ENCODE measurements at regions not wholly inside any gene's neighbourhood (a gene's known extent, or its start where the extent isn't known, plus 50 kb on each side); places are given as distances from the start of the nearest gene placed in this dataset.

DNA sequence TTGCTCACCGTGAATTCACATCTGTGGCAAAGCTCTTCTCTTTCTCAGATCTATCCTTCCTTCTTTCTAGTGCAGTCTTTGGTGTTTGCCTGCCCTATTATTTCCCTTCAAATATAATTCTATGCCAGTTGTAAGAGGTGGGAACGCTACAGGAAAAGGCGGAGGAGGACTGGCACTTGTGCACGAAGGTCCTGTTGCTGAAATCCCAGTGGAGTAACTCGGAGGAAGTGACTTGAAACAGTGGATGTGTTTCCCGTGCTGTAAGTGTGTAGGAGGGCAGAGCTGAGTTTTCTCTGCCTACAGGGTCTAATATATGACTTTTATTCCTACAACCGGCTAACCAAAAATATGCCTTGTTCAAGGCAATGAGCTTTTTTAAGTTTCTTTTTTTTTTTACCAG lies 754.8 kb downstream of the QKI start:
- H4K20me1 ChIP-seq (ENCODE audit: insufficient read depth): no peaks in the 10 kb centered on the region
- intact Hi-C loops (cut with micrococcal nuclease): no loop called here
- H3K4me2 ChIP-seq (ENCODE audit: low read length): no peak overlapping the region
- ATAC-seq (no peak), DNase-seq (ENCODE audit: low read depth, low spot score) (no peak)
- no peak overlapping the region for H3K9ac ChIP-seq (ENCODE audit: low read length)
- no peak overlapping the region for H3K4me3 ChIP-seq (replicated peaks in 1 of 2; ENCODE audit: low read depth in 1 of 2, low read length in 2 of 2)
- no peaks in the 10 kb centered on the region for H3K79me2 ChIP-seq (ENCODE audit: insufficient read depth, low read length)
- ChIA-PET CTCF (interaction anchor here (0.6 kb wide), 1 partner anchor 28 kb away, joined by 3 read pairs; no protein-coding TSS in a partner anchor), POLR2A (no interaction called here), RAD21 (ENCODE audit: low non-redundant PET in 1 of 2, low total read pairs in 2 of 2, uncharacterized antibody in 2 of 2, unreplicated experiment in 2 of 2) (no interaction called here)
- H3K27ac ChIP-seq (ENCODE audit: low read depth, low read length): no peak overlapping the region
- H3K9me2 ChIP-seq (ENCODE audit: insufficient read depth): no peaks in the 10 kb centered on the region
- no TSS peak for BruUV-seq (replicated peaks)
- H3K9me3 ChIP-seq (ENCODE audit: control insufficient read depth in 1 of 2, insufficient read depth in 1 of 2, low read depth in 1 of 2, low read length in 2 of 2): peaks cover 0 to 5% of the 10 kb centered on the region in 2 experiments; a peak in 2 of 4 replicates
- no peaks in the 10 kb centered on the region for H3K36me3 ChIP-seq (ENCODE audit: control insufficient read depth in 1 of 2, insufficient read depth in 2 of 2, low read length in 2 of 2)
- no peaks in the 10 kb centered on the region for H3K4me1 ChIP-seq (ENCODE audit: control insufficient read depth in 1 of 2, insufficient read depth in 2 of 2, low read length in 2 of 2)
- H3K27me3 ChIP-seq (ENCODE audit: insufficient read depth, low read length): no peaks in the 10 kb centered on the region
- TF ChIP-seq TCF7L2 (IDR thresholded peaks at IDR 0.05; ENCODE audit: borderline replicate concordance, extremely low read depth, insufficient read depth, insufficient read length): no peak
- TF ChIP-seq SIN3A (IDR thresholded peaks at IDR 0.05; ENCODE audit: low read depth): no peak
- H2AFZ ChIP-seq (ENCODE audit: low read depth, low read length, poor library complexity, severe bottlenecking): no peak overlapping the region

DNA sequence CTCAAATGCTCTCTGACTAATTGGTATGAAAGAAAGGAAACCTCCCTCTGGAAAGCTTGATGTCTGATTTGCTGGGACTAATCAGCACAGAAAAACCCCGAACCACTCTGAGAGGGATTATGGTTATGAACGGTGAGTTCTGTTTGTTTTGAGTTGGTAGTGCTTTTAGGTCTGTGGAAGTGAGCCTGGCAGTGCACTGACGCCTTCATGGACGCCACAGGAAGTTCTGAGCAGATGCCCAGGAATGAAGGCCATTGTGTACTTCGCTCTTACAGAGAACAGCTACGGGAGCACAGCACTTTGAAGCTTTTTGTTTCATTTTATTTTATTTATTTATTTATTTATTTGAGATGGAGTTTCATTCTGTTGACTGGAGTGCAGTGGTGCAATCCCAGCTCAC lies 754.1 kb downstream of the QKI start:
- intact Hi-C loops (cut with micrococcal nuclease): no loop called here
- TF ChIP-seq RAD21 (IDR thresholded peaks at IDR 0.05; ENCODE audit: low read depth) (no peak), TCF7L2 (IDR thresholded peaks at IDR 0.05; ENCODE audit: borderline replicate concordance, extremely low read depth, insufficient read depth, insufficient read length) (no peak), POLR2AphosphoS5 (IDR thresholded peaks at IDR 0.05; ENCODE audit: low read depth, low read length) (no peak), CBX3 (IDR thresholded peaks at IDR 0.05; ENCODE audit: low read depth) (no peak), ZFX (IDR thresholded peaks at IDR 0.05) (no peak), SIN3A (IDR thresholded peaks at IDR 0.05; ENCODE audit: low read depth) (no peak), EZH2phosphoT487 (IDR thresholded peaks at IDR 0.05; ENCODE audit: borderline replicate concordance) (no peak), FOSL1 (IDR thresholded peaks at IDR 0.05; ENCODE audit: low read depth) (no peak), YY1 (IDR thresholded peaks at IDR 0.05; ENCODE audit: extremely low read depth, insufficient replicate concordance, low read depth, low read length) (no peak), ELF1 (IDR thresholded peaks at IDR 0.05; ENCODE audit: borderline replicate concordance, low read depth) (no peak), JUND (IDR thresholded peaks at IDR 0.05) (no peak), EZH2 (IDR thresholded peaks at IDR 0.05) (no peak)
- TF ChIP-seq, protein P1, sequence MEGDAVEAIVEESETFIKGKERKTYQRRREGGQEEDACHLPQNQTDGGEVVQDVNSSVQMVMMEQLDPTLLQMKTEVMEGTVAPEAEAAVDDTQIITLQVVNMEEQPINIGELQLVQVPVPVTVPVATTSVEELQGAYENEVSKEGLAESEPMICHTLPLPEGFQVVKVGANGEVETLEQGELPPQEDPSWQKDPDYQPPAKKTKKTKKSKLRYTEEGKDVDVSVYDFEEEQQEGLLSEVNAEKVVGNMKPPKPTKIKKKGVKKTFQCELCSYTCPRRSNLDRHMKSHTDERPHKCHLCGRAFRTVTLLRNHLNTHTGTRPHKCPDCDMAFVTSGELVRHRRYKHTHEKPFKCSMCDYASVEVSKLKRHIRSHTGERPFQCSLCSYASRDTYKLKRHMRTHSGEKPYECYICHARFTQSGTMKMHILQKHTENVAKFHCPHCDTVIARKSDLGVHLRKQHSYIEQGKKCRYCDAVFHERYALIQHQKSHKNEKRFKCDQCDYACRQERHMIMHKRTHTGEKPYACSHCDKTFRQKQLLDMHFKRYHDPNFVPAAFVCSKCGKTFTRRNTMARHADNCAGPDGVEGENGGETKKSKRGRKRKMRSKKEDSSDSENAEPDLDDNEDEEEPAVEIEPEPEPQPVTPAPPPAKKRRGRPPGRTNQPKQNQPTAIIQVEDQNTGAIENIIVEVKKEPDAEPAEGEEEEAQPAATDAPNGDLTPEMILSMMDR (IDR thresholded peaks at IDR 0.05 in 2 of 3, conservative IDR thresholded peaks at IDR 0.05 in 1 of 3; ENCODE audit: borderline replicate concordance in 1 of 3, insufficient read depth in 1 of 3, low read depth in 2 of 3, low read length in 2 of 3): no peak
- TF ChIP-seq, protein P2, sequence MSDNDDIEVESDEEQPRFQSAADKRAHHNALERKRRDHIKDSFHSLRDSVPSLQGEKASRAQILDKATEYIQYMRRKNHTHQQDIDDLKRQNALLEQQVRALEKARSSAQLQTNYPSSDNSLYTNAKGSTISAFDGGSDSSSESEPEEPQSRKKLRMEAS (IDR thresholded peaks at IDR 0.05): no peak
- TF ChIP-seq, protein P3, sequence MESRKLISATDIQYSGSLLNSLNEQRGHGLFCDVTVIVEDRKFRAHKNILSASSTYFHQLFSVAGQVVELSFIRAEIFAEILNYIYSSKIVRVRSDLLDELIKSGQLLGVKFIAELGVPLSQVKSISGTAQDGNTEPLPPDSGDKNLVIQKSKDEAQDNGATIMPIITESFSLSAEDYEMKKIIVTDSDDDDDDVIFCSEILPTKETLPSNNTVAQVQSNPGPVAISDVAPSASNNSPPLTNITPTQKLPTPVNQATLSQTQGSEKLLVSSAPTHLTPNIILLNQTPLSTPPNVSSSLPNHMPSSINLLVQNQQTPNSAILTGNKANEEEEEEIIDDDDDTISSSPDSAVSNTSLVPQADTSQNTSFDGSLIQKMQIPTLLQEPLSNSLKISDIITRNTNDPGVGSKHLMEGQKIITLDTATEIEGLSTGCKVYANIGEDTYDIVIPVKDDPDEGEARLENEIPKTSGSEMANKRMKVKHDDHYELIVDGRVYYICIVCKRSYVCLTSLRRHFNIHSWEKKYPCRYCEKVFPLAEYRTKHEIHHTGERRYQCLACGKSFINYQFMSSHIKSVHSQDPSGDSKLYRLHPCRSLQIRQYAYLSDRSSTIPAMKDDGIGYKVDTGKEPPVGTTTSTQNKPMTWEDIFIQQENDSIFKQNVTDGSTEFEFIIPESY (IDR thresholded peaks at IDR 0.05; ENCODE audit: extremely low read depth, insufficient replicate concordance, low read length): no peak
- RAD21 ChIA-PET (ENCODE audit: low non-redundant PET in 1 of 2, low total read pairs in 2 of 2, uncharacterized antibody in 2 of 2, unreplicated experiment in 2 of 2): no interaction called here

More for the DNA sequence above, 754.1 kb downstream of the QKI start:
- H3K27me3 ChIP-seq (ENCODE audit: insufficient read depth, low read length): no peaks in the 10 kb centered on the region
- ATAC-seq (no peak), DNase-seq (ENCODE audit: low read depth, low spot score) (no peak)
- no peaks in the 10 kb centered on the region for H4K20me1 ChIP-seq (ENCODE audit: insufficient read depth)
- no peaks in the 10 kb centered on the region for H3K79me2 ChIP-seq (ENCODE audit: insufficient read depth, low read length)
- H3K4me1 ChIP-seq (ENCODE audit: control insufficient read depth in 1 of 2, insufficient read depth in 2 of 2, low read length in 2 of 2): no peaks in the 10 kb centered on the region
- H2AFZ ChIP-seq (ENCODE audit: low read depth, low read length, poor library complexity, severe bottlenecking): no peak overlapping the region
- ChIA-PET CTCF (no interaction called here), POLR2A (no interaction called here)
- H3K9me3 ChIP-seq (ENCODE audit: control insufficient read depth in 1 of 2, insufficient read depth in 1 of 2, low read depth in 1 of 2, low read length in 2 of 2): peaks cover 0 to 7% of the 10 kb centered on the region in 2 experiments; a peak in 2 of 4 replicates
- H3K9ac ChIP-seq (ENCODE audit: low read length): no peak overlapping the region
- H3K36me3 ChIP-seq (ENCODE audit: control insufficient read depth in 1 of 2, insufficient read depth in 2 of 2, low read length in 2 of 2): no peaks in the 10 kb centered on the region
- H3K4me2 ChIP-seq (ENCODE audit: low read length): no peak overlapping the region
- BruUV-seq (replicated peaks): no TSS peak
- no peak overlapping the region for H3K4me3 ChIP-seq (replicated peaks in 1 of 2; ENCODE audit: low read depth in 1 of 2, low read length in 2 of 2)
- no peak overlapping the region for H3K27ac ChIP-seq (ENCODE audit: low read depth, low read length)
- H3K9me2 ChIP-seq (ENCODE audit: insufficient read depth): no peaks in the 10 kb centered on the region
